H1 (cell line): ENCODE measurements at regions not wholly inside any gene's neighbourhood (a gene's known extent, or its start where the extent isn't known, plus 50 kb on each side); places are given as distances from the start of the nearest gene placed in this dataset.

Experiments used
- CTCF ChIA-PET: fragments of 300-600 bp; sonication (Branson Sonifier 250); formaldehyde crosslinking; loops from one replicate; lab custom pipeline; 2021; ENCODE audit not compliant: partially characterized antibody; lab: Charles Lee
- POLR2A ChIA-PET: fragments of 300-600 bp; sonication (Branson Sonifier 250); formaldehyde crosslinking; loops from one replicate; lab custom pipeline; 2021; ENCODE audit warnings: inconsistent platforms; ENCODE audit not compliant: partially characterized antibody; lab: Charles Lee
- DNase-seq, 2 experiments: peaks; one replicate each; pipeline versions ENCODE4 v3.0.0 to v3.0.0-alpha.2; 2010 to 2022; ENCODE audit warnings: low spot score in 2 of 2, low read depth in 1 of 2, mixed read lengths in 1 of 2
- FAIRE-seq: peaks from 2 replicates; lab custom pipeline; 2011; peaks lifted over from hg19 to GRCh38; lab: Jason Lieb, UNC
- H2AFZ ChIP-seq: 2 replicates; pipeline ENCODE4 v1.8.1; 2012; ENCODE audit warnings: low read length, inconsistent platforms
- H2AK5ac ChIP-seq: 2 replicates; pipeline ENCODE4 v1.6.1; 2013; ENCODE audit warnings: low read depth, low read length
- H2BK120ac ChIP-seq: replicated peaks from 2 replicates; pipeline ENCODE3; 2013; ENCODE audit warnings: low read depth, low read length, inconsistent platforms
- H2BK12ac ChIP-seq: 2 replicates; pipeline ENCODE4 v1.6.1; 2013; ENCODE audit warnings: low read depth, low read length
- H2BK15ac ChIP-seq: 2 replicates; pipeline ENCODE4 v1.6.1; 2013; ENCODE audit warnings: low read length
- H2BK20ac ChIP-seq: 2 replicates; pipeline ENCODE4 v1.6.1; 2013; ENCODE audit warnings: low read length
- H2BK5ac ChIP-seq: 2 replicates; pipeline ENCODE4 v1.6.1; 2013; ENCODE audit warnings: low read depth, low read length
- H3K14ac ChIP-seq: 2 replicates; pipeline ENCODE4 v1.6.1; 2013; ENCODE audit warnings: inconsistent platforms; ENCODE audit not compliant: insufficient read length
- H3K18ac ChIP-seq: 2 replicates; pipeline ENCODE4 v1.6.1; 2013; ENCODE audit warnings: low read length; ENCODE audit errors: extremely low read depth
- H3K23ac ChIP-seq: 2 replicates; pipeline ENCODE4 v1.6.1; 2013; ENCODE audit warnings: inconsistent platforms; ENCODE audit not compliant: insufficient read length
- H3K23me2 ChIP-seq: 2 replicates; pipeline ENCODE4 v1.6.1; 2013; ENCODE audit warnings: low read depth, low read length
- H3K27ac ChIP-seq: 2 replicates; pipeline ENCODE4 v1.6.1; 2011; ENCODE audit warnings: low read depth, low read length, inconsistent platforms
- H3K27me3 ChIP-seq, 4 experiments: replicated peaks in 1 of 4; 1 replicate in 1 of 4; 2 replicates in 3 of 4; pipeline versions ENCODE4 v1.6.1 to v1.8.1; 2011 to 2013; ENCODE audit warnings: low read length in 3 of 4, mild to moderate bottlenecking in 3 of 4, inconsistent platforms in 2 of 4, mixed read lengths in 2 of 4, moderate library complexity in 1 of 4; ENCODE audit not compliant: control insufficient read depth in 3 of 4, insufficient read depth in 3 of 4; ENCODE audit errors: extremely low read depth in 1 of 4
- H3K36me3 ChIP-seq, 4 experiments: 2 replicates each; pipeline versions ENCODE4 v1.6.1 to v1.8.1; 2011 to 2013; ENCODE audit warnings: mild to moderate bottlenecking in 4 of 4, low read length in 3 of 4, moderate library complexity in 2 of 4, control low read depth in 1 of 4, inconsistent platforms in 1 of 4; ENCODE audit not compliant: insufficient read depth in 4 of 4, control insufficient read depth in 2 of 4
- H3K4ac ChIP-seq: replicated peaks from 2 replicates; pipeline ENCODE3; 2013; ENCODE audit warnings: low read length, low read depth, mixed read lengths, inconsistent platforms; ENCODE audit not compliant: insufficient read length
- H3K4me1 ChIP-seq, 4 experiments: replicated peaks in 1 of 4; 1 replicate in 1 of 4; 2 replicates in 3 of 4; pipeline versions ENCODE4 v1.6.1 to v1.8.1; 2011 to 2013; ENCODE audit warnings: low read length in 3 of 4, inconsistent platforms in 2 of 4, mixed read lengths in 1 of 4; ENCODE audit not compliant: insufficient read depth in 4 of 4, control insufficient read depth in 3 of 4
- H3K4me2 ChIP-seq, 2 experiments: 2 replicates each; pipeline versions ENCODE4 v1.6.1 to v1.8.1; 2011 to 2013; ENCODE audit warnings: low read depth in 2 of 2, low read length in 2 of 2, control low read depth in 1 of 2, inconsistent platforms in 1 of 2, mild to moderate bottlenecking in 1 of 2; ENCODE audit not compliant: insufficient read depth in 1 of 2
- H3K4me3 ChIP-seq, 4 experiments: fragments of 200-600, 300-600 bp in 1 of 4; sonication (generic), shearing (Covaris generic), sonication (Bioruptor Twin) in 1 of 4; 2 replicates each; pipeline versions ENCODE4 v1.5.1 to v1.8.1; 2011 to 2016; ENCODE audit warnings: low read length in 4 of 4, low read depth in 3 of 4, control low read depth in 2 of 4, inconsistent platforms in 2 of 4, mild to moderate bottlenecking in 2 of 4, mixed read lengths in 1 of 4, moderate library complexity in 1 of 4; ENCODE audit not compliant: insufficient read depth in 2 of 4; ENCODE audit errors: extremely low read depth in 1 of 4
- H3K56ac ChIP-seq: replicated peaks from 2 replicates; pipeline ENCODE3; 2013; ENCODE audit warnings: low read depth, mild to moderate bottlenecking, mixed read lengths, low read length, inconsistent platforms; ENCODE audit not compliant: insufficient read length
- H3K79me1 ChIP-seq: 2 replicates; pipeline ENCODE4 v1.6.1; 2013; ENCODE audit warnings: low read depth, low read length, control low read depth
- H3K79me2 ChIP-seq, 2 experiments: 2 replicates each; pipeline versions ENCODE4 v1.6.1 to v1.8.1; 2012 to 2013; ENCODE audit warnings: low read length in 2 of 2, mild to moderate bottlenecking in 2 of 2, inconsistent platforms in 1 of 2; ENCODE audit not compliant: insufficient read depth in 2 of 2, control insufficient read depth in 1 of 2
- H3K9ac ChIP-seq, 4 experiments: replicated peaks in 1 of 4; 1 replicate in 1 of 4; 2 replicates in 3 of 4; pipeline versions ENCODE4 v1.6.1 to v1.8.1; 2011 to 2013; ENCODE audit warnings: low read depth in 3 of 4, low read length in 3 of 4, control low read depth in 2 of 4, mild to moderate bottlenecking in 2 of 4, moderate library complexity in 2 of 4, inconsistent platforms in 1 of 4; ENCODE audit errors: extremely low read depth in 1 of 4
- H3K9me3 ChIP-seq, 2 experiments: 2 replicates each; pipeline versions ENCODE4 v1.6.1 to v1.8.1; 2012 to 2013; ENCODE audit warnings: mild to moderate bottlenecking in 2 of 2, moderate library complexity in 2 of 2, control low read depth in 1 of 2, inconsistent platforms in 1 of 2, low read depth in 1 of 2, low read length in 1 of 2, mixed read lengths in 1 of 2; ENCODE audit not compliant: insufficient read depth in 2 of 2
- H4K20me1 ChIP-seq, 2 experiments: replicated peaks in 1 of 2; 2 replicates each; pipeline versions ENCODE3 to v1.8.1; 2011 to 2013; ENCODE audit warnings: inconsistent platforms in 2 of 2, low read length in 2 of 2, mild to moderate bottlenecking in 1 of 2; ENCODE audit not compliant: insufficient read depth in 2 of 2, control insufficient read depth in 1 of 2
- H4K5ac ChIP-seq: 2 replicates; pipeline ENCODE4 v1.6.1; 2013; ENCODE audit warnings: low read length, low read depth, mixed read lengths, inconsistent platforms; ENCODE audit not compliant: insufficient read length
- H4K8ac ChIP-seq: 2 replicates; pipeline ENCODE4 v1.8.0; 2013; ENCODE audit warnings: mild to moderate bottlenecking, moderate library complexity, low read length, inconsistent platforms; ENCODE audit not compliant: insufficient read depth; ENCODE audit errors: extremely low read depth
- H4K91ac ChIP-seq: replicated peaks from 2 replicates; pipeline ENCODE3; 2013; ENCODE audit warnings: low read length, mixed read lengths, inconsistent platforms; ENCODE audit not compliant: insufficient read length
- CEBPB ChIP-seq: IDR thresholded peaks from 2 replicates; pipeline ENCODE4 v1.6.1; 2012; ENCODE audit warnings: low read depth, low read length
- NANOG ChIP-seq: IDR thresholded peaks from 2 replicates; pipeline ENCODE4 v1.6.1; 2011; ENCODE audit warnings: low read length, low read depth, mild to moderate bottlenecking, inconsistent platforms; ENCODE audit not compliant: insufficient read depth, poor library complexity, severe bottlenecking
- RBBP5 ChIP-seq: IDR thresholded peaks from 2 replicates; pipeline ENCODE4 v1.7.1; 2012; ENCODE audit warnings: low read depth, mild to moderate bottlenecking, inconsistent platforms, low read length, moderate library complexity, borderline replicate concordance
- RFX5 ChIP-seq: IDR thresholded peaks from 2 replicates; pipeline ENCODE4 v1.6.1; 2011; ENCODE audit warnings: low read depth, low read length, improper control_type of control experiment, borderline replicate concordance
- TAF1 ChIP-seq: IDR thresholded peaks from 2 replicates; pipeline ENCODE4 v1.6.1; 2011; ENCODE audit warnings: mild to moderate bottlenecking, low read depth, low read length
- WGBS, 2 experiments: shearing (Covaris generic) in 1 of 2; methylation state at CpG; one replicate each; pipeline versions ENCODE4 v1.1.6 to v1.1.7; 2013 to 2015; ENCODE audit warnings: low lambda C conversion rate in 2 of 2, mixed read lengths in 2 of 2, inconsistent platforms in 1 of 2, low coverage in 1 of 2, missing lambda C conversion rate in 1 of 2; ENCODE audit not compliant: insufficient replicate concordance in 2 of 2, insufficient coverage in 1 of 2, insufficient read length in 1 of 2; ENCODE audit errors: extremely low coverage in 1 of 2, missing lambda C conversion rate in 1 of 2; 5-methylcytosine and 5-hydroxymethylcytosine counted together
- TF ChIP-seq, protein P1 (sequence below): IDR thresholded peaks from 2 replicates; pipeline ENCODE4 v1.6.1; 2012; ENCODE audit warnings: inconsistent platforms
- TF ChIP-seq, protein P2 (sequence below), 3 experiments: IDR thresholded peaks; 1 replicate in 2 of 3; 2 replicates in 1 of 3; pipeline versions ENCODE4 v1.5.1 to v1.6.1; 2011; ENCODE audit warnings: low read length in 3 of 3, mild to moderate bottlenecking in 3 of 3, inconsistent platforms in 2 of 3, low read depth in 1 of 3, moderate library complexity in 1 of 3; ENCODE audit not compliant: insufficient read depth in 1 of 3; ENCODE audit errors: control extremely low read depth in 1 of 3

DNA sequence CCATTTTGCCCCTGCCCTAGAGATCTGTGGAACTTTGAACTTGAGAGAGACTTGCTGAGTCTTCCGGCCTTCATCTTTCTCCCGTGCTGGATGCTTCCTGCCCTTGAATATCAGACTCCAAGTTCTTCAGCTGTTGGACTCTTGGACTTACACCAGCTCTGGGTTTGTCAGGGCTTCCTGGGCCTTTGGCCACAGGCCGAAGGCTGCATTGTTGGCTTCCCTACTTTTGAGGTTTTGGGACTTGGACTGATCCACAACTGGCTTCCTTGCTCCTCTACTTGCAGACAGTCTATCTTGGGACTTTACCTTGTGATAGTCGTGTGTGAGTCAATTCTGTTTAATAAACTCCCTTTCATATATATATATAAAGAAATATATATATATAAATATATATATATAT is 1071.0 kb downstream of the ADGRL3 start:
- no peak overlapping the region for H2AK5ac ChIP-seq
- POLR2A ChIA-PET, result no interaction called here
- TF ChIP-seq RBBP5, result no peak
- TF ChIP-seq, protein P1, sequence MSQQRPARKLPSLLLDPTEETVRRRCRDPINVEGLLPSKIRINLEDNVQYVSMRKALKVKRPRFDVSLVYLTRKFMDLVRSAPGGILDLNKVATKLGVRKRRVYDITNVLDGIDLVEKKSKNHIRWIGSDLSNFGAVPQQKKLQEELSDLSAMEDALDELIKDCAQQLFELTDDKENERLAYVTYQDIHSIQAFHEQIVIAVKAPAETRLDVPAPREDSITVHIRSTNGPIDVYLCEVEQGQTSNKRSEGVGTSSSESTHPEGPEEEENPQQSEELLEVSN, result no peak
- TF ChIP-seq CEBPB, result no peak
- no peak for TF ChIP-seq TAF1
- no peak for TF ChIP-seq NANOG
- TF ChIP-seq, protein P2, sequence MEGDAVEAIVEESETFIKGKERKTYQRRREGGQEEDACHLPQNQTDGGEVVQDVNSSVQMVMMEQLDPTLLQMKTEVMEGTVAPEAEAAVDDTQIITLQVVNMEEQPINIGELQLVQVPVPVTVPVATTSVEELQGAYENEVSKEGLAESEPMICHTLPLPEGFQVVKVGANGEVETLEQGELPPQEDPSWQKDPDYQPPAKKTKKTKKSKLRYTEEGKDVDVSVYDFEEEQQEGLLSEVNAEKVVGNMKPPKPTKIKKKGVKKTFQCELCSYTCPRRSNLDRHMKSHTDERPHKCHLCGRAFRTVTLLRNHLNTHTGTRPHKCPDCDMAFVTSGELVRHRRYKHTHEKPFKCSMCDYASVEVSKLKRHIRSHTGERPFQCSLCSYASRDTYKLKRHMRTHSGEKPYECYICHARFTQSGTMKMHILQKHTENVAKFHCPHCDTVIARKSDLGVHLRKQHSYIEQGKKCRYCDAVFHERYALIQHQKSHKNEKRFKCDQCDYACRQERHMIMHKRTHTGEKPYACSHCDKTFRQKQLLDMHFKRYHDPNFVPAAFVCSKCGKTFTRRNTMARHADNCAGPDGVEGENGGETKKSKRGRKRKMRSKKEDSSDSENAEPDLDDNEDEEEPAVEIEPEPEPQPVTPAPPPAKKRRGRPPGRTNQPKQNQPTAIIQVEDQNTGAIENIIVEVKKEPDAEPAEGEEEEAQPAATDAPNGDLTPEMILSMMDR (IDR thresholded peaks at IDR 0.05; ENCODE audit: control extremely low read depth in 1 of 3, insufficient read depth in 1 of 3, low read depth in 1 of 3, low read length in 3 of 3), result no peak
- no peak for TF ChIP-seq RFX5

More for the DNA sequence above, 1071.0 kb downstream of the ADGRL3 start:
- Histone ChIP-seq H2BK20ac (no peak overlapping the region), H3K4me3 (no peak overlapping the region), H2BK15ac (no peak overlapping the region), H2BK120ac (no peak overlapping the region), H3K36me3 (no peaks in the 10 kb centered on the region), H4K91ac (no peak overlapping the region), H2BK5ac (no peak overlapping the region), H4K5ac (no peak overlapping the region), H3K9ac (no peak overlapping the region), H4K20me1 (no peaks in the 10 kb centered on the region), H3K4me2 (no peak overlapping the region), H3K23me2 (no peaks in the 10 kb centered on the region), H3K14ac (no peak overlapping the region), H2AFZ (no peak overlapping the region), H2BK12ac (no peak overlapping the region), H3K56ac (no peak overlapping the region), H3K27me3 (no peaks in the 10 kb centered on the region), H3K4me1 (no peaks in the 10 kb centered on the region), H3K23ac (no peak overlapping the region), H3K4ac (no peak overlapping the region), H3K79me2 (no peaks in the 10 kb centered on the region), H3K9me3 (no peaks in the 10 kb centered on the region), H3K79me1 (no peaks in the 10 kb centered on the region), H4K8ac (no peak overlapping the region), H3K27ac (no peak overlapping the region), H3K18ac (no peak overlapping the region)
- 87% methylated on average over 4 of the region's 4 CpGs; no CpG with 5 or more reads in 1 of the 2 experiments for WGBS, 2 experiments
- DNase-seq, result no peak
- CTCF ChIA-PET, result no interaction called here
- no peak for FAIRE-seq
